Immature natural killer cell (primary cell): ENCODE measurements at regions not wholly inside any gene's neighbourhood (a gene's known extent, or its start where the extent isn't known, plus 50 kb on each side); places are given as distances from the start of the nearest gene placed in this dataset.

ENCODE experiments used
- DNase-seq, 3 donors: peaks; one replicate each; pipeline ENCODE4 v3.0.0; 2022; ENCODE audit warnings: mixed read lengths in 1 of 3
- H3K27ac Mint-ChIP-seq, 6 donors: one replicate each; pipeline ENCODE4 v1.8.0; 2020; ENCODE audit warnings: mixed read lengths in 6 of 6, mild to moderate bottlenecking in 5 of 6, inconsistent platforms in 4 of 6, moderate library complexity in 3 of 6
- H3K27me3 Mint-ChIP-seq, 3 donors: one replicate each; pipeline ENCODE4 v1.8.0; 2020 to 2021; ENCODE audit warnings: low read depth in 3 of 3, mild to moderate bottlenecking in 3 of 3, mixed read lengths in 3 of 3, moderate library complexity in 3 of 3, inconsistent platforms in 1 of 3
- H3K36me3 Mint-ChIP-seq, 3 donors: one replicate each; pipeline ENCODE4 v1.8.0; 2020; ENCODE audit warnings: mixed read lengths in 3 of 3, inconsistent platforms in 2 of 3, mild to moderate bottlenecking in 2 of 3
- H3K4me1 Mint-ChIP-seq, 2 donors: one replicate each; pipeline ENCODE4 v1.8.0; 2020; ENCODE audit warnings: inconsistent platforms in 2 of 2, mild to moderate bottlenecking in 2 of 2, mixed read lengths in 2 of 2, moderate library complexity in 1 of 2
- H3K4me3 Mint-ChIP-seq, 5 donors: one replicate each; pipeline ENCODE4 v1.8.0; 2020; ENCODE audit warnings: mild to moderate bottlenecking in 5 of 5, mixed read lengths in 5 of 5, inconsistent platforms in 3 of 5, moderate library complexity in 3 of 5
- H3K9me3 Mint-ChIP-seq, 6 donors: one replicate each; pipeline ENCODE4 v1.8.0; 2020; ENCODE audit warnings: mild to moderate bottlenecking in 6 of 6, mixed read lengths in 6 of 6, inconsistent platforms in 4 of 6, moderate library complexity in 3 of 6

DNA sequence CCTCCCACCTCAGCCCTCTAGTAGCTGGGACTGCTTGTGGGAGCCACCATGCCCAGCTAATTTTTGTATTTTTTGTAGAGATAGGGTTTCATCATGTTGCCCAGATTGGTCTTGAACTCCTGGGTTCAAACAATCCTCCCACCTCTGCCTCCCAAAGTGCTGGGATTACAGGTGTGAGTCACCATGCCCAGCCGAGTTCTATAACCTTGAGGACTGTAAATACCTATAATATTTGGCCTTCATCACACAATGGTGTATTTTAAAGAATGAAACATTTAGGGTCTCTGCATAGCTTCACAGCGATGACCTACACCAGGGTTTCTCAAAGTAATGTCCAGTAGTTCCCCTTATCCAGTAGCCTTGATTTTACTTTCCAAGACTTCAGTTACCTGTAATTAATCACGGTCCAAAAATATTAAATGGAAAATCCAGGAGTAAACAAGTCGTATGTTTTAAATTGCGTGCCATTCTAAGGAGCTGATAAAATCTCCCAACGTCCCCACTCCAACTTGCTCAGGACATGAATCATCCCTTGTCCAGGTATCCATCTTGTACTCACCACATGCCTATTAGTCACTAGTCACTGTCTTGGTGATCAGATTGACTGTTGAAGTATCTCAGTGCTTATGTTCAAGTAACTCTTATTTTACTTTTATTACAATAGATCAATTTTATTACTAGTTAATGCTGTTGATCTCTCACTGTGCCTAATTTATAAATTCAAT, 368.2 kb downstream of the BTG1 start:
- Mint-ChIP-seq H3K27me3 (peaks cover 0 to 6% (median 6%) of the 10 kb centered on the region in 3 donors), H3K27ac (no peak overlapping the region), H3K9me3 (no peaks in the 10 kb centered on the region), H3K4me3 (peak overlapping the region in 1 of 5 donors; percentile 18), H3K36me3 (peaks cover 0 to 2% (median 0%) of the 10 kb centered on the region in 3 donors), H3K4me1 (peaks cover 9 to 13% of the 10 kb centered on the region in 2 donors)
- no peak for DNase-seq

DNA sequence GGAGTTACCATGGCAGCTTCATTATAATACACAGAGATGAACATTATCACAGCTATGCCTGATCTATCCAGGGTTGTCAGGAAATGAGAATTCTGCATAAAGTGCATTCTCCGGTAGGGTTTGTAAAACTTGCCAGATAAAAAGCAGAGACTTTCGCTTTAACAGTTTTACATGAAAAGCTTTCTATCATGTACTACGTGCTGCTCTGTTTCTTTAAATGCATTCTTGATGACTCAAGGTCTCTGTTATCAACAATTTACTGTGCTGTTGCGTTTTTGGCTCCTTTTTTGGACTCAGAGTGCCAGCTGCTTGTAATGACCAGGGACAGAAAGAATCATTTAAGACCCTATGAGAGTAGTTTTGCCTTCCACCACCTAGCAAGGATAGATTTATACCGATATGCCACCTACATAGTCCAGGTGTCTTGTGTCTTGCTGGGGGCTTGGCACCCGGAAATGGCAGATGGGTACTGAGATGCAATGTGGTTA, 371.2 kb downstream of the BTG1 start:
- Mint-ChIP-seq H3K27ac (no peak overlapping the region), H3K9me3 (no peaks in the 10 kb centered on the region), H3K36me3 (peaks cover 0 to 4% (median 0%) of the 10 kb centered on the region in 3 donors), H3K27me3 (peaks cover 0 to 2% (median 2%) of the 10 kb centered on the region in 3 donors), H3K4me3 (no peak overlapping the region), H3K4me1 (peaks cover 9 to 13% of the 10 kb centered on the region in 2 donors)
- no peak for DNase-seq

DNA sequence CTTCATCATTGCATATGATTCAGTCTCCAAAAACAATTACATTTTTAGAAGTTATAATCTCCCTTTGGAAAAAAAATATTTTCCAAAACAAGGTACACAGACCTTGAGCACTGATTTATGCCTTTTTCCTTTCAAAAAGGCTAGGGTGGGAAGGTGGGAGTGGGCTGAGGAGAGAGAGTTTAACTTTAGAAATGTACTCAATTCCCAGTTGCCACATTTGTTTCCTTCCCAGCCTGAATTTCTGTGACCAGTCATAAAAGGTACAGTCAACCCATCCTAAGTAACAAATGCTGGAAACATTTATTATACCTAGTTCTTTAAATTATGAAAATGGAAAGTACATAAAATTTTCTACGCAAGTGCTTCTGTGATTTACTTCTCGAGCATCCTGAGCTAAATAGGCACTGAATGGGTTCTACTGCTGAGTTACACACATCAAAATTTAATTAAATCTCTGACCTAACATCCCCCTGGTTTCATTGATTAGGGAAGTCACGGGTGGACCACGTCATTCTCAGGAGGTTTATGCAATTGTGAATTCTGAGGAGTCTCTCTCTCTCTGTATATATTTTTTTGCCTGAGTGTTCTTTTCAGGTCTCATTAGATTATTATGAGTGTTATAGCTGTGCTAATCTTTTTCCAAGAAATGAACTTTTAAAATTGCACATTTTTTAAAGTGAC, 371.8 kb downstream of the BTG1 start:
- Mint-ChIP-seq H3K36me3 (peaks cover 0 to 4% (median 0%) of the 10 kb centered on the region in 3 donors), H3K9me3 (no peaks in the 10 kb centered on the region), H3K27me3 (peaks cover 0 to 2% (median 2%) of the 10 kb centered on the region in 3 donors), H3K27ac (no peak overlapping the region), H3K4me3 (no peak overlapping the region), H3K4me1 (peaks cover 4 to 9% of the 10 kb centered on the region in 2 donors)
- DNase-seq, result no peak

DNA sequence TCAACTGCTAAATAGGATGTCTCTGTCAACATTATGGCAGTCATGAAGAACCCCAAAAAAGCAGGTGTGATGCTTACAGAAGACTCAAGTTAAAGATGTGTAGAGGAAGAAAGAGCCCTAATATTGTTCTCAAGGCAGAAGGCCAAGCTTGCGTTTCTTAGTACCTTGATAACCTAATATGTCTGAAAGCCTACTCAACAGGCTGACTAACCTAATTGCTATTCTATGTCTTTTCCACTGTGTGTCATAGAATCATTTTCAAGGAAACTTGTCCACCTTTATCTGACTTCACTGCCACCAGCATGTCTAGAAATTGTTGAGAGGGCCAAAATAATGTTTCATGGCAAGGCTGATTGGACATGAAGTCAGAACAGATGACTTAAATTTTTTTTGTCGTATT, 373.2 kb downstream of the BTG1 start:
- H3K27ac Mint-ChIP-seq, result no peak overlapping the region
- H3K4me1 Mint-ChIP-seq, result no peaks in the 10 kb centered on the region
- no peaks in the 10 kb centered on the region for H3K9me3 Mint-ChIP-seq
- H3K36me3 Mint-ChIP-seq, result peaks cover 0 to 4% (median 0%) of the 10 kb centered on the region in 3 donors
- H3K27me3 Mint-ChIP-seq, result peaks cover 0 to 2% (median 2%) of the 10 kb centered on the region in 3 donors
- H3K4me3 Mint-ChIP-seq, result no peak overlapping the region
- DNase-seq, result no peak

DNA sequence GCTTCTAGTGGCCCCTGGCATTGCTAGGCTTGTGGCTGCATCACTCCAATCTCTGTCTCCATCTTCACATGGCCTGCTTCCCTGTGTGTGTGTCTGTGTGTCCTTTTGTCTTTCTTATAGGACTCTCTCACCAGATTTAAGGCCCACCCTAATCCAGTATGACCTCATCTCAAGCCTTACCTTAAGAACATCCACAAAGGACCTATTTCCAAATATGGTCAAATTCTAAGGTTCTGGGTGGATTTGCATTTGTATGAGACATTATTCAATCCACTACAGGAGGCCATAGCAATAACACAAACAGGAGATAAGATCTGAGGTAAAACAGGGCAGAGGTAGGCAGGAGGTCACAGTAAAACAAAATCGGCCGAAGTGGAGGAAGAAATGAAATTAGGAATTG, 375.9 kb downstream of the BTG1 start:
- Mint-ChIP-seq H3K9me3 (peaks cover 0 to 3% (median 0%) of the 10 kb centered on the region in 6 donors), H3K4me1 (no peaks in the 10 kb centered on the region), H3K27ac (no peak overlapping the region), H3K27me3 (peaks cover 0 to 2% (median under 1%) of the 10 kb centered on the region in 3 donors), H3K4me3 (no peak overlapping the region), H3K36me3 (peaks cover 0 to 4% (median 3%) of the 10 kb centered on the region in 3 donors)
- no peak for DNase-seq

DNA sequence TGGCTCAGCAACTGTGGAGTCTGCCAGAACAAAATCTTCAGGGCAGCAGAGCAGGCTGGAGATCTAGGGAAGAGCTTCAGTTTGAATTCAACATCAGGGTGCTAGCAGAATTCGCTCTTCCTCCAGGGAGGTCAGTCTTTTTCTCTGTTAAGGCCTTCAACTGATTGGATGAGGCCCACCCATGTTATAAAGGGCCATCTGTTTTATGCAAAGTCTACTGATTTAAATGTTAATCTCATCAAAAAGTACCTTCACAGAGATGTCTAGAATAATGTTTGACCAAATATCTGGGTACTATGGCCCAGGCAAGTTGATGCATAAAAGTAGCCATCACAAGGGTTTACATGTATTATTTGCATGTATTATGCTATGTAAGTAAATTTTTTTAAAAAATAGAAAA, 378.4 kb downstream of the BTG1 start:
- H3K4me3 Mint-ChIP-seq, result no peak overlapping the region
- no peak for DNase-seq
- H3K4me1 Mint-ChIP-seq, result no peaks in the 10 kb centered on the region
- peaks cover 0 to 3% (median 0%) of the 10 kb centered on the region in 3 donors for H3K36me3 Mint-ChIP-seq
- no peak overlapping the region for H3K27ac Mint-ChIP-seq
- peaks cover 0 to 5% (median 0%) of the 10 kb centered on the region in 6 donors for H3K9me3 Mint-ChIP-seq
- no peaks in the 10 kb centered on the region for H3K27me3 Mint-ChIP-seq

DNA sequence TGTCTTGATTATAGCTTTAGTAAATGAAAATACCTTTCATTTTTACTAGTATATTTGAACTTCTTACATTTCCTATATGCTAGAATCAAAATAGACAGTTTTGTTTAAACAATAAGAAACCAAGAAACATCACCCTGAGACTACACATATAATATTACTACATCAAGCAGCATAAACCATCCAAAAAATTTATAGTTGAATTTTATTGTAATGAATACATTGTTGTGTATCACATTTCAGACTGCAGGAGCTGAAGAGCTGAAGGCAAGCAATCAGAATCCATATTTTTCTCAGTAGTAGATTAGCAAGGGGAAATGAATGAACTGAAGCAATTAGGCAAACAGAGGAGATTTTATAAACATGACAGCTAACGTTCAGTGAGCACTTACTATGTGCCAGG, 379.2 kb downstream of the BTG1 start:
- Mint-ChIP-seq H3K36me3 (peaks cover 0 to 3% (median 0%) of the 10 kb centered on the region in 3 donors), H3K9me3 (peaks cover 0 to 5% (median 0%) of the 10 kb centered on the region in 6 donors), H3K27me3 (no peaks in the 10 kb centered on the region), H3K27ac (no peak overlapping the region), H3K4me3 (no peak overlapping the region), H3K4me1 (no peaks in the 10 kb centered on the region)
- no peak for DNase-seq

DNA sequence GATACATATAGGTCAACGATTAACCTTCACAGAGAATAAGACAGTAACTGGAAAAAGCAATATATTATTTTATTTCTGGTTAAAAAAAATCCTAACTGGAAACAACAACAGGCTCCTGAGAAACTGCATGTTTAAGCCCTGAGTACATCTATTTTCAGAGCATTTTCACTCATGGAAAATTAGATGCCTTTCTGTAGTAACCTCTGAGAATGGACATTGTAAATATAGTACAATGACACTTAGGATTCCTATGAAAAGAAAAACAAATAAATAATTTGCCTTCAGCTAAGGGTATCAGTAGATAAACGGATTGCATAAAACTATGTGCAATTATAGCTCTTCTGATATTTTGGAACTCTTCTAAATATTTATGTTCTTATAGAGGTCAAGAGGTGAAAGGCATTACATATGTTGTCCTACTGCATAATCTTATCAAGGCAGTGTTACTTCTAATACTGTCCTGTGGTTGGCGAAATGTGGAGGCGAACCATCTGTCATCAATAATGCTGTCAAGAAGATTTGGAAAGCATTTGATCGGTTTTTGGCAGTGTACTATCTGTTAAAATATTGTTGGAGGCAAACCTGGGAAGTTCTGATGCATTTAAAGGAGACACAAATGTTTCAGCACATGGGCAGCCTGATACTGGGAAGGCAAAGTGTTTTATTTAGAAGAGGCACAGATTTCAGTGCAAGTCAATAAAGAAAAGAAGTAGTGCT, 381.8 kb downstream of the BTG1 start:
- Mint-ChIP-seq H3K4me1 (no peaks in the 10 kb centered on the region), H3K36me3 (peaks cover 0 to 3% (median 0%) of the 10 kb centered on the region in 3 donors), H3K27me3 (peaks cover 0 to 10% (median 3%) of the 10 kb centered on the region in 3 donors), H3K4me3 (no peak overlapping the region), H3K27ac (no peak overlapping the region), H3K9me3 (peaks cover 0 to 5% (median 0%) of the 10 kb centered on the region in 6 donors)
- no peak for DNase-seq

DNA sequence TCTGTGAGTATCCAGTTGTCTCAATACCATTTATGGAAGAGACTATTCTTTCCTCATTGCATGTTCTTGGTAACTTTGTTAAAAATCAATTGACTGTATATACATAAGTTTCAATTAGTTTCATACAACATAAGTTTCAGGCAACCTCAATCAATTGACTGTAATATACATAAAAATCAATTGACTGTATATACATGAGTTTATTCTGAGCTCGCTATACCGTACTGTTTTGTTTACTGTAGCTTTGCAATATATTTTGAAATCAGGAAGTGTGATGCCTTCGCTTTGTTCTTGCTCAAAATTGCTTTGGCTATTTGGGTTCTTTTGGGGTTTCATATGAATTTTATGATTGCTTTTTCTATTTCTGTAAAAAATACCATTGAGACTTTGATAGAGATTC, 392.0 kb downstream of the BTG1 start:
- peaks cover 3 to 4% (median 3%) of the 10 kb centered on the region in 3 donors for H3K36me3 Mint-ChIP-seq
- DNase-seq, result no peak
- no peak overlapping the region for H3K27ac Mint-ChIP-seq
- H3K9me3 Mint-ChIP-seq, result peaks cover 2 to 16% (median 6%) of the 10 kb centered on the region in 6 donors
- H3K4me3 Mint-ChIP-seq, result no peak overlapping the region
- peaks cover 1 to 3% (median 2%) of the 10 kb centered on the region in 3 donors for H3K27me3 Mint-ChIP-seq
- H3K4me1 Mint-ChIP-seq, result no peaks in the 10 kb centered on the region

DNA sequence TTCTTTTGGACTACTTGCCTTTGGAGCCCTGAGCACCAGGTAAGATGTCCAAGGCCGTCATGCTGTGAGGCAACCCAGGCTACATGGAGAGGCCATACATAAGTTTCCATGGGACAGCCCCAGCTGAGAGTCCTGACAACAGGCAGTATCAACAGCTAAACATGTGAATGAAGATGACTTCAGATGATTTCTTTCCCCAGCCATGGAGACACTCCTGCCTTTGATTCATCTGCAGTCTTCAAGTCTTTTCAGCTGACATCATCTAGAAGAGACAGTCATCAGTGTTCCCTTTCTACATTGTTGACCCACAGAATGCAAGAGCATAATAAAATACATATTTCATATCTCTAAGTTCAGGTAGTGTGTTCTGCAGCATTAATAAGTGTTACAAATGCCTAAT, 398.7 kb downstream of the BTG1 start:
- H3K9me3 Mint-ChIP-seq, result peaks cover 0 to 5% (median 3%) of the 10 kb centered on the region in 6 donors
- no peak overlapping the region for H3K27ac Mint-ChIP-seq
- DNase-seq, result no peak
- H3K4me1 Mint-ChIP-seq, result no peaks in the 10 kb centered on the region
- H3K36me3 Mint-ChIP-seq, result no peaks in the 10 kb centered on the region
- no peak overlapping the region for H3K4me3 Mint-ChIP-seq
- H3K27me3 Mint-ChIP-seq, result peaks cover 1 to 2% (median 2%) of the 10 kb centered on the region in 3 donors

DNA sequence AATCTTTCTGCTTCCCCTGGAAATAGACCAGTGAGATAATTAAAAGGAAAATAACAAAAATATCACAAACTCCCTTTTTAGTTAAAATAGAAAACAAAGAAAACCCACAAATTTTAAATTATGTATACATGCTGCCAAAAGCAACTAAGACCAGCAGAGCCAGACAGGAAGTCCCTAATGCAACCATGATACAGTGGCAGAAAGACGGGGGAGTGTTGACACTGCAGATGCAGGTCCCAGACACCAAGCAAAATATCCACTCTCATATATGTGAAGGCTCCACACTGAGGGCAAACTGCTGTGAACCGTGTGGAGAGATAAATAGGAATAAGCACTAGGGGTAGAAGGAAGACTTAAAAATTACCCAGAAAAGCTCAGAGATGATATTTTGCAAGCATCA, 401.0 kb downstream of the BTG1 start:
- DNase-seq, result no peak
- Mint-ChIP-seq H3K27me3 (peaks cover 0 to 2% (median 1%) of the 10 kb centered on the region in 3 donors), H3K27ac (no peak overlapping the region)

DNA sequence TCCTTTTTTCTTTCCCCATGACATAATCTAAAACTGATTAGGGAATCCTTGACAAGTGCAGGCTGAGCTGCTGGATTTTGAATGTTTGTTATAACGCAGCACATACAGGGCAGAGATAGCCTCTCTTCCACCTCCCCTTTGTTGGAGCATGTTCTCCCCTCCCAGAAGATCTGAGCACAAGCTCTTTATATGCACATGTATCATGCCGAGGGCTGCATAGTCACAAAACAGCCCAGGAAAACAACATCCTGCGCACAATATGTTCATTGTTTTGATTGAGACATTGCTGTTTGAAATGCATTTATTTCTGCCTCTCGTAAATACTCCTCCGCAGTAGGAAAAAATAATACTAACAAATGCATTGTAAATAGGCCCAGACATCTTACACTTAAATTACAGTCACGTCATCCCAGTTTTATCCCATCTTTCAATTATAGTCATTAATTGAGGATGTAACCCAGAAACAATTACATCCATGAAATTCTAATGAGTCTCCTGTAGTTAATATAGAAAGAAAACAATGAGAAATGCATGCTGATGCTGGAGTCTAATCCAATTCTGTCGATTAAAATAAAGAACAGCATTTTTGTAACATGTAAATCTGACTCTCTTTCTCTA, 401.8 kb downstream of the BTG1 start:
- peaks cover 0 to 2% (median 0%) of the 10 kb centered on the region in 3 donors for H3K27me3 Mint-ChIP-seq
- peaks cover 0 to 6% (median 0%) of the 10 kb centered on the region in 6 donors for H3K9me3 Mint-ChIP-seq
- no peak for DNase-seq
- no peak overlapping the region for H3K4me3 Mint-ChIP-seq
- H3K4me1 Mint-ChIP-seq, result no peaks in the 10 kb centered on the region
- H3K36me3 Mint-ChIP-seq, result peaks cover 4 to 5% (median 5%) of the 10 kb centered on the region in 3 donors
- H3K27ac Mint-ChIP-seq, result no peak overlapping the region

More for the DNA sequence above, 401.0 kb downstream of the BTG1 start:
- Mint-ChIP-seq H3K4me3 (no peak overlapping the region), H3K4me1 (no peaks in the 10 kb centered on the region), H3K36me3 (peaks cover 4 to 5% (median 5%) of the 10 kb centered on the region in 3 donors), H3K9me3 (peaks cover 0 to 6% (median 0%) of the 10 kb centered on the region in 6 donors)

DNA sequence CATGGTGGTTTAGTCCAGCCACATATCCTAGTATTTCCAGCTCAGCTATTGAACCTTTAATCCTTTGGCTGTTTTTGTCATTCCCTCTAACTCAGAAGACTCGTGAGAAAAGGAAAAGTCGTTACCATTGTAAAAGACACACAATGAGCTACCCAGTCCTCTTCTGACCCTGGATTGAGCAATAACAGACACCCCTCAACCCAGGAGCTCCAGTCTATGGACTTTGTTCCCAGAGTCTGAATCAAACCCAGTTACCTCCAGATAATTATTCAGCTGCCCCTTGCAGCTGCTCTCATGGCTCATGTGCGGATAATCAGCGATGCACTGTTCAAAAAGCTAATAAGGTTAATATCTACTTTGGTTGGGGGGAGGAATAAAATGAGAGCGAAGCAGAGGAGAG, 402.4 kb downstream of the BTG1 start:
- Mint-ChIP-seq H3K4me1 (no peaks in the 10 kb centered on the region), H3K36me3 (peaks cover 4 to 5% (median 5%) of the 10 kb centered on the region in 3 donors), H3K4me3 (no peak overlapping the region), H3K27ac (no peak overlapping the region), H3K9me3 (peaks cover 0 to 6% (median 0%) of the 10 kb centered on the region in 6 donors), H3K27me3 (peaks cover 0 to 2% (median 0%) of the 10 kb centered on the region in 3 donors)
- no peak for DNase-seq
